ENCODE measurements at regions not wholly inside any gene's neighbourhood (a gene's known extent, or its start where the extent isn't known, plus 50 kb on each side); places are given as distances from the start of the nearest gene placed in this dataset.
"Not testable (repeated sequence)": the region's sequence is repeated elsewhere in the genome, so short reads cannot be mapped to it uniquely, and the experiment has no call there.

DNA sequence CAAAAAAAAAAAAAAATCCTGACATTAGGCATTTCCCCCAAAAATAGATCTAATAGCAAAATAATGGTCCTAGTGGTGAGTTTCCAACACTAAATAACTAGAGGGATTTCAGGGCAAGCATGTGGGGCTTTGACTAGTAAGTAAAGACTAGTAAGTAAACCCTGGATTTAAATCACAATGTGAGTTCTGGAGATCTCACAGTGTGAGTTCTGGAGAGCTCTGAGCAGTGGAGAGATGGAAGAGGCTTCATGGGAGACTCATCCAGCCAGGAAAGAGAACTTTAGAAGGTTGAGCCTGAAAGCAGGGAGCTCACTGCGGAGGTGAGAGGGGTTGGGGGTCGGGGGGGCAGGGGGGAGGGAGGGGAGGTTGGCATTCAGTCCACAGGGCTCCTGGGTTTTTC, 373.4 kb downstream of the SPATA31A1 start:
- TF ChIP-seq POLR2A (IDR thresholded peaks at IDR 0.05; ENCODE audit: low read length); GATA1 (IDR thresholded peaks at IDR 0.05; ENCODE audit: low read depth, low read length): not testable (repeated sequence)
